Left ventricle myocardium superior (tissue), 1 donor: ENCODE measurements at regions not wholly inside any gene's neighbourhood (a gene's known extent, or its start where the extent isn't known, plus 50 kb on each side); places are given as distances from the start of the nearest gene placed in this dataset.

Source experiments
- ATAC-seq: fragments of 200-7000 bp; cut with Tn5 transposase; one replicate; pipeline ENCODE4 v1.9.1; 2020; ENCODE audit warnings: mild to moderate bottlenecking, moderate library complexity
- DNase-seq: peaks from one replicate; pipeline ENCODE4 v3.0.0-alpha.2; 2020
- intact Hi-C: fragments of 100-400 bp; cut with micrococcal nuclease; formaldehyde crosslinking; loops from one replicate; pipeline ENCODE4 v1.11.0; 2022
- donor health status: DM: no; HTN: yes; CAD: no; lungs with severe emphysema.

GRCh38 chr15:47443839-47444238 lies 273.5 kb upstream of the SEMA6D start:
- DNase-seq (no peak), ATAC-seq (no peak)
- intact Hi-C loops, result no loop called here

GRCh38 chr15:47445723-47446392 lies 271.4 kb upstream of the SEMA6D start:
- ATAC-seq (no peak), DNase-seq (no peak)
- intact Hi-C loops, result no loop called here

GRCh38 chr15:47460795-47461573 lies 256.3 kb upstream of the SEMA6D start:
- intact Hi-C loops, result no loop called here
- DNase-seq, result no peak
- no peak for ATAC-seq

DNA sequence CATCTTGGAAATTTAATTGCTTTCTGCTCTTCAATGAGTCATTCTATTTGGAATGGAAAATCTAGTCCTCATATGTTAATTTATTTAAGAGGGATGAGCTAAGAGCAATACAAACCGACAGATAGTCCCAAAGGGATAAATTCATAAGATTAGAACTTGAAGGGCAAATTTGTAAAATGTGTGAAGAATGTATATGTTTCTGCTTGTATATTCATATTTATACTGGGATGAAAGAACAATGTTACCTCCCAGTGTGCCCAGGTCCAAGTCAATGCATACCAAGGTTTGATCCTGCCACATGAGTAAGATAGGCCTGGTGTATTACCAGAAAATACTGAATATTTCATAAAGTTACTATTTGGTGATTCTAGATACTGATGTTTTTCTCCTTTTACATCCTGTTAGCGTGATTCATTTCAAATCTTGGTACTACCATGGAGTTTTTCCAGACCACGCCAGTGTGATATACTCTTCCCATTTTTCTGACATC lies 255.6 kb upstream of the SEMA6D start:
- intact Hi-C loops, result no loop called here
- no peak for ATAC-seq
- DNase-seq, result no peak

DNA sequence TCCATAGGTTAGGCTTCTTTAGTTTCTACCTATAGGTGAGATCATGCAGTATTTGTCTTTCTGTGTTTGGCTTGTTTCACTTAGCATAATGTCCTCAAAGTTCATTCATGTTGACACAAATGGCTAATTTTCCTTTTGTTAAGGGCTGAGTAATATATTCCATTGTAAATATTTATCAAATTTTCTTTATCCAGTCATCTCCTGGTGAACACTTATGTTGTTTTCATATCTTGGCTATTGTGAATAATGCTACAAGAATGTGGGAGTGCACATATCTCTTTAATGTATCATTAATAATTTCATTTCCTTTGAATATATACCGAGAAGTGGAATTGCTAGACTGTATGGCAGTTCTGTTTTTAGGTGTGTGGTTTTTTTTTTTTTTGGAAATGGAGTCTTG lies 250.9 kb upstream of the SEMA6D start:
- intact Hi-C loops, result no loop called here
- no peak for ATAC-seq
- no peak for DNase-seq

GRCh38 chr15:47470983-47471382 lies 246.3 kb upstream of the SEMA6D start:
- intact Hi-C loops, result loop anchor here (10.0 kb wide), 1 partner anchor 514 kb away; no protein-coding TSS in a partner anchor
- no peak for DNase-seq
- ATAC-seq, result no peak

DNA sequence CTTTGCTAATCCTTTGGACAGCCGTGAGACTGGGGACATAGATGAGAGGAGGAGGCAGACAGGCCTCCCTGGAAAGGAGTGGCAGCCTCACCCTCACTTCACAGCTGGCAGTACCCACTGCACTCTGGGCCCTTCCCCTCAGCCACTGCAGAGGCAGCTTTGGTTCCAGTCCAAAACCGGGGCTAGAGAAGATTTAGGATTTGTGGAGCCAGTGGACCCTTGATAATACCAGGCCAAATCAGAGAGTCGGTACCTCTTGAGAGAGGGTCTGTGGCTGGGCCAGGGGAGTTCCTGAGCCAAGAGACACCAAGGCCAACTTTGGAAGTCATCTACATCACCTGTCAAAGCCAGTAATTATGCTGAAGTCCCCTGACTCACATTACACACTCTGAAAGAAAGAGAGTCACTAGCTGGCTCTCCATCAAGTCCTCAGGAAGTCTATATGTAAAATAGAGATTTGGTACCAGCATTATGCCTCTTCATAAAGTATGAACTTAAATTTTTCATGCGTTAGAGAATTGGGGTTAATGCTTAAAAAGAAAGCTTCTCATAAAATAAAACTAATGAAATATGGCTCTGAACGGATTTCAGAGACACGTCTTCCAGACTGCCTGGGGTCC lies 244.1 kb upstream of the SEMA6D start:
- no peak for ATAC-seq
- no peak for DNase-seq
- intact Hi-C loops, result loop anchor here (10.0 kb wide), 1 partner anchor 512 kb away; no protein-coding TSS in a partner anchor

DNA sequence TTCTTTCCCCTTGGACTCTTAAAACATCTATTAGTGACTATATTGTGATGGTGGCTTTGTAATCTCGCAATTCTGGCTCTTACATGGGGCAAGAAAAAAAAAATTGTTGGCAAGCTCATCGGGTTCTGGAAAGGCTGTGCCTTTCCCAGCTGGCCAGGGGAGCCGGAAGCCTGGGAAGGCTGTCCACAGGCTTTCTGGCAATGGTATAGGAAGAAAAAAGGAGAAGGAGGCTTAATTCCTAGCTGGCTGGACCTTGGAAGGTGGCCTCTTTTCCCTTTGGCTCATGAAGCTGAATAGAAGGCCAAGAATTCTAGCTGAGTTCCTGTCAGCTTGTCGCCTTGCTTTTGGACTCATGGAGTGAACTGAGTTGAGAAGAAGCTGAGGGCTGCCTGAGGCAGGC lies 243.5 kb upstream of the SEMA6D start:
- intact Hi-C loops, result loop anchor here (10.0 kb wide), 1 partner anchor 511 kb away; no protein-coding TSS in a partner anchor
- peak; percentile 98 for ATAC-seq
- peak; percentile 67 for DNase-seq

GRCh38 chr15:47475336-47475735 lies 242.0 kb upstream of the SEMA6D start:
- intact Hi-C loops, result loop anchor here (10.0 kb wide), 1 partner anchor 509 kb away; no protein-coding TSS in a partner anchor

GRCh38 chr15:47477341-47477740 lies 240.0 kb upstream of the SEMA6D start:
- DNase-seq (no peak), ATAC-seq (no peak)
- intact Hi-C loops, result loop anchor here (10.0 kb wide), 1 partner anchor 507 kb away; no protein-coding TSS in a partner anchor

More at GRCh38 chr15:47475336-47475735, 242.0 kb upstream of the SEMA6D start:
- DNase-seq (no peak), ATAC-seq (no peak)

- ATAC-seq, result no peak
- no peak for DNase-seq
- intact Hi-C loops, result loop anchor here (10.0 kb wide), 1 partner anchor 51 kb away; no protein-coding TSS in a partner anchor
Observed at GRCh38 chr15:47484059-47484458, 233.2 kb upstream of the SEMA6D start.

DNA sequence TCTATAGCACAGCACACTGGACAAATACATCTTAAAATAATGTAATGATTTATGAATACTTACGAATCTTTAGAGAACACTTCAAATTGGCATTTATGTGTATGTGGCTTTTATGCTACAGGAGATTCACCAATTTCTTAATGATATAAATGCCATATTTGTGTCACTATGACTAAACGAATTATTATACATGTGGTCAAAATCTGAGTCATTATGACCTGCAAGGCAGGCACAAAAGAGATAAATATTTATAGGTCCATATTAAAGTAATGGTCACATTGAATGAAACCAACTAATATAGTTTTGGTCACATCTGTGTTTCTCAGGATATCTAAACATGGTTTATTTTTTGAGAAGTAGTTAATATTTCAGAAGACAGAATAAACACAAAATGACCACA lies 232.3 kb upstream of the SEMA6D start:
- intact Hi-C loops, result loop anchor here (10.0 kb wide), 1 partner anchor 50 kb away; no protein-coding TSS in a partner anchor
- no peak for ATAC-seq
- DNase-seq, result no peak

DNA sequence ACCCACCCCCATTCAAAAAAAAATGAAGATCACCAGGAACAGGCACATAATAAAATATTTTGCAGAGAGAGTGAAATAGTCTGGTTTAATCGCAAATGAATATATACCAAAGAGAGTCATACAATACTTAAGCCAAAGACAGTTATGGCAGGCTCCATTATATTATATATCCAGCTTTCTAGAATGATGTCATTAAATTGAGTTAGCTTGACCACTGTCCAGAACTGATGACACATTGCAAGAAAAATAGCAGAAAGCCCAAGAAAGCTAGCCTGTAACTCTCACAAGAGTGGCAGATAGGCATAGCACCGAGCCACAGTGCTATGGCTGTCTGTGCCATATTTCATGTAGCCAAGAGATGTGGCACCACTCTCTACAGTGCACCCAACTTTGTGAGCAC lies 231.9 kb upstream of the SEMA6D start:
- no peak for ATAC-seq
- DNase-seq, result no peak
- intact Hi-C loops, result loop anchor here (10.0 kb wide), 1 partner anchor 49 kb away; no protein-coding TSS in a partner anchor

DNA sequence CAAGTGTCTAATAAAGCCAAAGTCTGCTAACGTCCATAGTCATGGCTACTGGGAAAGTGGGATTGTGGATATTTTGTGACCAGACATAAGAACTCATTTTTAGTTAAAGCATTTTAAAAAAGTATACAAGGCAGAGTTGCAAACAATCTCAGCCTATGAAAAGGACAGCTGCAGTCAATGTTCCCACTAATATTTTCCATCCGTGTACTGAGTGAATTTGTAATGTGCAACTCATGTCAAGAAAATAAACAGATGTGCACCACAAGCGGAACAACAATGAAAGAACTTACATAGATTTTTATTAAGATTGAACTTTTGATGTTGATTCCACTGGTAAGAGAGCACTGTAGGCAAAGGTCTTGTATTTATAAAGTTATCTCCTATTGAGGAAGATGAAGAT lies 231.3 kb upstream of the SEMA6D start:
- intact Hi-C loops, result loop anchor here (10.0 kb wide), 1 partner anchor 49 kb away; no protein-coding TSS in a partner anchor
- DNase-seq (no peak), ATAC-seq (no peak)

- intact Hi-C loops, result no loop called here
- no peak for ATAC-seq
- DNase-seq, result no peak
Observed at GRCh38 chr15:47492195-47492594, 225.1 kb upstream of the SEMA6D start.

DNA sequence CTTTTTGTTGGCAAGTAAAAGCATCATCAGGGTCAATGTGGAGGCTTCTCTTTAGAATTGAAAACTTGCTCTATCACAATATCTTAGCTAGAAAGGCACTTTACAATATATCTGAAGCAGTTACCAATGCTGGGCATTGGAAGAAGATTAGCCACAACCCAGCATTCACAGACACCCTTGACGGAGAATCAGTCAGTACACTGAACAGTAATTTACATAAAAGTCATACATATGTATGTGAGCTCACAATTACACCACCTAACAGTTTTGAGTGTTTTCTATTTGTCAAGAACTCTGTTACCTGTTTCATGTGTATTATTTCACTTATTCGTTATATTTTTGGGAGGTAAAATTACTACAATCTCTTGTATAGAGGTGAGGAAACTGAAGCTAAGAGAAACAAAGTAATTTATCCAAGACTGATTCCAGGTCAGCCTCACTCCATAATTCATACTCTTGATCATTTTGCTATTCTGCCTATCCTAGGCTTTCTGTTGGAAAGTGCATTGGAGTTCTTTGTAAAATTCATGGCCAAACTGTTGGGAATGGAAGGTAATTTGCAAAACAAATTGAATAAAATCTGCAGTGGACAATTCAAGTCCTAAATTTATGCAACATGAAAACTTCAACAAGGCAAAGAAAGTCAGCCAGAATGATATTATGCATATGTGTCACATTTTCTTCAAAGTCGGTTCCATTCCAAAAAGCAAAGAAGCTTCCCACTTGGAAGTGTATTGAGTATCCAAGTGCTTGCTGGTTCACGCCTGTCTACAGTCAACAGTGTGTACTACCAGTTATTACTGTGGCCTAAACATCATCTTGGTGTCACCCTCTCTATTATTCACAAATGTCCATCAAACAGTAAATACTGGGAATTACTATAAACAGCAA lies 223.7 kb upstream of the SEMA6D start:
- no peak for ATAC-seq
- intact Hi-C loops, result no loop called here

GRCh38 chr15:47496343-47497185 lies 220.7 kb upstream of the SEMA6D start:
- DNase-seq (no peak), ATAC-seq (no peak)
- intact Hi-C loops, result no loop called here

More for the DNA sequence above, 223.7 kb upstream of the SEMA6D start:
- DNase-seq, result no peak

GRCh38 chr15:47500842-47501241 lies 216.5 kb upstream of the SEMA6D start:
- intact Hi-C loops, result loop anchor here (10.0 kb wide), 1 partner anchor 484 kb away; no protein-coding TSS in a partner anchor
- ATAC-seq, result no peak
- DNase-seq, result no peak
